ENCODE measurements at regions not wholly inside any gene's neighbourhood (a gene's known extent, or its start where the extent isn't known, plus 50 kb on each side); places are given as distances from the start of the nearest gene placed in this dataset.
"Not testable (repeated sequence)": the region's sequence is repeated elsewhere in the genome, so short reads cannot be mapped to it uniquely, and the experiment has no call there.

GRCh38 chr20:29753879-29754278, 1503.6 kb upstream of the DEFB115 start:
- not testable (repeated sequence) for H3K27me3 ChIP-seq (ENCODE audit: insufficient read depth, low read length); H3K4me3 ChIP-seq (ENCODE audit: low read length); H3K4me1 ChIP-seq (ENCODE audit: insufficient read depth, low read length); H3K9me3 ChIP-seq (ENCODE audit: low read depth, low read length)

DNA sequence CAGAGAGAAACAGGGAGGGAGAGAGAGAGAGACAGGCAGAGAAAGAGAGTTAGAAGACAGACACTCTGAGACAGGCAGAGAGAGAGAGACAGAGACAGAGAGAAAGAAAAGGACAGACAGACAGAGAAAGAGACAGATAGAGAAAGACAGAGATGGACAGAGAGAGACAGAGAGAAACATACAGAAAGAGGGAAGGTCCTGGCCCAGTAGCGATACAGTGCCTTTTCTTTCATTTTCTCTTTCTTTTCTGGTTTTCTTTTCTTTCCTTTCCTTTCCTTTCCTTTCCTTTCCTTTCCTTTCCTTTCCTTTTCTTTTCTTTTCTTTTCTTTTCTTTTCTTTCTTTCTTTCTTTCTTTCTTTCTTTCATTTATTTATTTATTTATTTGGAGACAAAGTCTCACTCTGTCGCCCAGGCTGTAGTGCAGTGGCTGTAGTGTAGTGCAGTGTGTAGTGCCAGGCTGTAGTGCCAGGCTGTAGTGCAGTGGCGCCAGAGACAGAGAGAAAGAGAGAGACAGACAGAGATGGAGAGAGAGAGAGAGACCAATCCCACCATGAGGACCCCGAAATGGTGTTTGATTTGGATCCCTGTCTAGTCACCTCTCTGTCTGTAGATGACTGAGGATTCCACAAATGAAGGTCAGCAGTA, 1501.5 kb upstream of the DEFB115 start:
- not testable (repeated sequence) for H3K9me3 ChIP-seq (ENCODE audit: low read depth, low read length); H3K4me3 ChIP-seq (ENCODE audit: low read length); H3K27me3 ChIP-seq (ENCODE audit: insufficient read depth, low read length); H3K4me1 ChIP-seq (ENCODE audit: insufficient read depth, low read length)

DNA sequence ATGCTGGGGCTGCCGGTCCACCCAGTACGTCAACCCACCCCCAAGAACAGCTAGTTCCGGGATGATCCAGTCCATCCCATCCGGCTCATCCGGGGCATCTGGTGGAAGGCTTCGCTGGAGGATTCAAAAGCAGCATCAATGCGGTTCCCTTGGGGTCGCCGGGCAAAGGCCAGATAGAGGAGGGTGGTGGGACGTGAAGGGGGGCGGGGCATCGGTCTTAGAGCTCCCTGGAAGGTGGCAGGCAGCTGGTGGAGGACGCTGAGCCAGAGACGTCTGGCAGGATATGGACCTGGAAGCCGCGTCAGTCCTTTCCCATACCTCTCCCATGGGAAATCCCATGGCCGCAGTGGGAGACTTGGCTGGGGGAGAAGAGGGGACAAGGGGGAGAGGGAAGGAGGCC, 1500.8 kb upstream of the DEFB115 start:
- H3K4me1 ChIP-seq (ENCODE audit: insufficient read depth, low read length), result no peaks in the 10 kb centered on the region
- no peaks in the 10 kb centered on the region for H3K9me3 ChIP-seq (ENCODE audit: low read depth, low read length)
- H3K4me3 ChIP-seq (ENCODE audit: low read length), result no peak overlapping the region
- H3K27me3 ChIP-seq (ENCODE audit: insufficient read depth, low read length), result no peaks in the 10 kb centered on the region

DNA sequence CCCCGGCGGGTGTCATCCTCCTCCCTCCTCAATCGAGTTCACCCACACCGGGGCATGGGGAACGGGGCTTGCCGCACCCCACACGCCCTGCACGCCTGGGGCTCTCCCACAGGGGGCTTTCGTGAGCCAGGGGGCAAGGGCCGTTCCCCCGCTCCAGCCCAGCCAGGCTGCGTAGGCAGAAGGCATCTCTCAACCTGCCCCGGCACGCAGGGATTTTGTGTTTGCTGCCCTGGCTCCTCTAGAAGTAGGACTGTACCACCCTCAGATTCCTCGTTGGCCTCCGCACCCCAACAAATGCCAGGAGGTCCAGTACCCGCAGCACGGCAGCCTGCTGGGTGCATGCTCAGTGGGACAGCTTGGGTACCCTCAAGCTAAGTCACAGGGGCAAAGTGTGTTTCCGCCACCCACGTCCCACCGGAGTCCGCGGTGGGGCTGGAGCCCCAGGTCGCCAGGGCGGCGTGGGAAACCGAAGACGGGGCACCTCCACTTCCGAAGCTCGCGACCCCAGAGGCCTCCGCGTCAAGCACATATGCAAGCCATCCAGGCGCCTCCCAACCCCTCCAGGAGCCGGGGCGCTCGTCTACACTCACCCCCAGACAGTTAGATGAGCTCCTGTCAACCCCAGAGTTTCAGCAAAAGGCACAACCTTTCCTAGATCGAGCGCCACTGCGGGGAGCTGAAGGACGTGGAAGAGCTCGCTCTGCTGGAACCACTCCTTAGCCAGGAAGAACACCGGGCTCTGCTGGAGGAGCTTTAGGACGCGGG, 1495.7 kb upstream of the DEFB115 start:
- H3K27me3 ChIP-seq (ENCODE audit: insufficient read depth, low read length); H3K4me3 ChIP-seq (ENCODE audit: low read length); H3K4me1 ChIP-seq (ENCODE audit: insufficient read depth, low read length); H3K9me3 ChIP-seq (ENCODE audit: low read depth, low read length): not testable (repeated sequence)

DNA sequence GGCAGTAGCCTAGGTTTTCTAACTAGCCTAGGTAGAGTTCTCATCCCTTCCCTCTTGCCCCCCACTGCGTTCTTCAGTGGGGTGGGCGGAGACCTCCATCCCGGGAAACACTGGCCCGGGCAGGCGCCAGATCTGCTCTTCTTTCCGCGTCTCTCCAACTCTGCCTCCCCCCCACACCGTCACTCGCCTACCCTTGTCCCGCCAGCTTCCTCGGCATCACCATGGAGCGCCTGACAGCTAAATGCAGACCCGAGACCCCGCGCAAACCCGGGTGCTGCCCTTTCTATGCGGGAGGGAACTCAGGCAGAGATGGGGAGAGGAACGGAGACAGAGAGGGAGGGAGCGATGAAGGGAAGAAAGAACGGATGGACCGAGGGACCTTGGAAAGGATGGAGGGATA, 1494.8 kb upstream of the DEFB115 start:
- no peak overlapping the region for H3K4me3 ChIP-seq (ENCODE audit: low read length)
- H3K27me3 ChIP-seq (ENCODE audit: insufficient read depth, low read length), result no peaks in the 10 kb centered on the region
- H3K9me3 ChIP-seq (ENCODE audit: low read depth, low read length), result no peaks in the 10 kb centered on the region
- H3K4me1 ChIP-seq (ENCODE audit: insufficient read depth, low read length), result no peaks in the 10 kb centered on the region

GRCh38 chr20:29763821-29764511, 1493.5 kb upstream of the DEFB115 start:
- Histone ChIP-seq H3K9me3 (ENCODE audit: low read depth, low read length) (no peaks in the 10 kb centered on the region), H3K4me3 (ENCODE audit: low read length) (no peak overlapping the region), H3K4me1 (ENCODE audit: insufficient read depth, low read length) (no peaks in the 10 kb centered on the region)

GRCh38 chr20:29764922-29765610, 1492.4 kb upstream of the DEFB115 start:
- H3K27me3 ChIP-seq (ENCODE audit: insufficient read depth, low read length); H3K4me3 ChIP-seq (ENCODE audit: low read length); H3K9me3 ChIP-seq (ENCODE audit: low read depth, low read length); H3K4me1 ChIP-seq (ENCODE audit: insufficient read depth, low read length): not testable (repeated sequence)

More at GRCh38 chr20:29763821-29764511, 1493.5 kb upstream of the DEFB115 start:
- no peaks in the 10 kb centered on the region for H3K27me3 ChIP-seq (ENCODE audit: insufficient read depth, low read length)

DNA sequence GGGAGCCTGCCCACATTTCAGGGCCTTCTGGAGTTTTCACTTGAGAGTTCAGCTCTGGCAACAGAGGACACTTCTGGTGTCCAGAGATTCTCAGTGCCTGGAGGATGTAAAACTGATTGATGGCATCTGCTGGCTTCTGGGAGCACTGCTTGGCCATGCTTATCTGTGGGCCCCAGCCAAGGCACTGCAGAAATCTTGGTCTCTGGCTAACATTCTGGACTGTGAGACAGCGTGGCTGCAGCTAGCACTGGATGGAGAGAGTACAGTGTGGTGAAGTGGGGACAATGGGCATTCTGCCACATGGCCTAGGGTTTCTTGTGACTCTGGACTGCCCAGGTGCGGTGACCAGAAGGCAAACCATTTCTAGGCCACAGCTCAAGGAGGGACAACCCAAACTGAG, 1479.4 kb upstream of the DEFB115 start:
- not testable (repeated sequence) for H3K4me3 ChIP-seq (ENCODE audit: low read length); H3K9me3 ChIP-seq (ENCODE audit: low read depth, low read length); H3K27me3 ChIP-seq (ENCODE audit: insufficient read depth, low read length); H3K4me1 ChIP-seq (ENCODE audit: insufficient read depth, low read length)

DNA sequence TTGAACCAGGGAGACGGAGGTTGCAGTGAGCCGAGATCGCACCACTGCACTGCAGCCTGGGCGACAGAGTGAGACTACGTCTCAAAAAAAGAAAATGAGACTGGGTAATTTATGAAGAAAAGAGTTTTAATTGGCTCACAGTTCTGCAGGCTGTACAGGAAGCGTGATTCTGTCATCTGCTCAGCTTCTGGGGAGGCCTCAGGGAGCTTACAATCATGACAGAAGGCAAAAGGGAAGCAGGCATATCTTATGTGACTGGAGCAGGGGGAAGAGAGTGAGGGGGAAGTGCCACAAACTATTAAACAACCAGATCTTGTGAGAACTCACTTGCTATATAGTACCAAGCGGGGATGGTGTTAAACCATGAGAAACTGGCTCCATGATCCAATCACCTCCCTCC, 1476.2 kb upstream of the DEFB115 start:
- not testable (repeated sequence) for H3K4me1 ChIP-seq (ENCODE audit: insufficient read depth, low read length); H3K9me3 ChIP-seq (ENCODE audit: low read depth, low read length); H3K27me3 ChIP-seq (ENCODE audit: insufficient read depth, low read length); H3K4me3 ChIP-seq (ENCODE audit: low read length)

DNA sequence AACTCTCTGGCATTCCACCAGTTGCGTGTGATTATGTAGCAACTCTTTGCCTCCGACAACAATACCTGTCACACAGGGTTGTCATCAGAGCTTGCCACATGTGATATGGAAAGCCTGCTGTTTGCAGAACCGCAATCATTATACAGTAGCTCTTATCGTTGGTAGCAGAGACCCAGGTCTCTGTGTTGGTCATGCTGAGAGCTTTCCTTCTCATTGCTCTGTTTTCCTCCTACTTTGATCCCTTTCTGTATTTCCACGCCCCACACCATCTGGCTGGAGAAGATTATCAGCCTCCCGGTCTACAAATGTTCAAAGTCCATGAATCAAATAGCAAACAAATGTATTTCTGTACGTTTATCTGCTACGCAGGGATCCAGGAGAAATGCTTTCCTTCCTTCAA, 1475.6 kb upstream of the DEFB115 start:
- H3K9me3 ChIP-seq (ENCODE audit: low read depth, low read length); H3K27me3 ChIP-seq (ENCODE audit: insufficient read depth, low read length); H3K4me1 ChIP-seq (ENCODE audit: insufficient read depth, low read length); H3K4me3 ChIP-seq (ENCODE audit: low read length): not testable (repeated sequence)

GRCh38 chr20:29787456-29787855, 1470.0 kb upstream of the DEFB115 start:
- H3K9me3 ChIP-seq (ENCODE audit: low read depth, low read length); H3K4me1 ChIP-seq (ENCODE audit: insufficient read depth, low read length); H3K4me3 ChIP-seq (ENCODE audit: low read length); H3K27me3 ChIP-seq (ENCODE audit: insufficient read depth, low read length): not testable (repeated sequence)

GRCh38 chr20:29790510-29790909, 1467.0 kb upstream of the DEFB115 start:
- no peaks in the 10 kb centered on the region for H3K27me3 ChIP-seq (ENCODE audit: insufficient read depth, low read length)
- H3K9me3 ChIP-seq (ENCODE audit: low read depth, low read length), result no peaks in the 10 kb centered on the region
- no peaks in the 10 kb centered on the region for H3K4me1 ChIP-seq (ENCODE audit: insufficient read depth, low read length)
- H3K4me3 ChIP-seq (ENCODE audit: low read length), result no peak overlapping the region

GRCh38 chr20:29831508-29831907, 1426.0 kb upstream of the DEFB115 start:
- H3K27me3 ChIP-seq (ENCODE audit: insufficient read depth, low read length); H3K9me3 ChIP-seq (ENCODE audit: low read depth, low read length); H3K4me1 ChIP-seq (ENCODE audit: insufficient read depth, low read length); H3K4me3 ChIP-seq (ENCODE audit: low read length): not testable (repeated sequence)

DNA sequence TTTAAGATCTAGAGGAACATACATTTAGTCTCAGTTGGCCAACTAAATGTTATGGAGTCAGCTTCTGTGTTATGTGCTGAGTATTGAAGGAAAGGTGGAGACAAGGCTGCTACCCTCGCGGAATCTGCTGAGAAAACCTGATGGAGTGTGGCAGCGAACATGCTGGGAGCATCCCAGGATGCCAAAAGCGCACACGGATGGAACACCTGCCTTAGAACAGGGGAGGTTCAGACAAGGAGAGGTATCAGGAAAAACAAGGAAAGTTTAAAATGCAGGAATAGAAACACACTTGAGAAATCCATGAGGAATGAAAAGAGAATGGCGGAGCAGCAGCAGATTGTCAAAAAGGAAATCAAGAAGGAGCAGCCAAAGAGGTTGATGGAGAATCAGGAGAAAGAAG, 1389.5 kb upstream of the DEFB115 start:
- not testable (repeated sequence) for H3K27me3 ChIP-seq (ENCODE audit: insufficient read depth, low read length); H3K4me1 ChIP-seq (ENCODE audit: insufficient read depth, low read length); H3K9me3 ChIP-seq (ENCODE audit: low read depth, low read length)

GRCh38 chr20:29868688-29869087, 1388.8 kb upstream of the DEFB115 start:
- H3K9me3 ChIP-seq (ENCODE audit: low read depth, low read length); H3K27me3 ChIP-seq (ENCODE audit: insufficient read depth, low read length); H3K4me3 ChIP-seq (ENCODE audit: low read length): not testable (repeated sequence)

More for the DNA sequence above, 1389.5 kb upstream of the DEFB115 start:
- not testable (repeated sequence) for H3K4me3 ChIP-seq (ENCODE audit: low read length)

More at GRCh38 chr20:29868688-29869087, 1388.8 kb upstream of the DEFB115 start:
- not testable (repeated sequence) for H3K4me1 ChIP-seq (ENCODE audit: insufficient read depth, low read length)

All from mononuclear cell (primary cell).